Transverse colon (tissue), 4 donors: ENCODE measurements at regions not wholly inside any gene's neighbourhood (a gene's known extent, or its start where the extent isn't known, plus 50 kb on each side); places are given as distances from the start of the nearest gene placed in this dataset.

Experiments used
- DNase-seq: peaks from one replicate; pipeline ENCODE4 v3.0.0-alpha.2; 2019
- H3K27ac ChIP-seq, 4 donors: fragments of 200-600 bp; sonication (generic); 2 replicates each; pipeline ENCODE4 v1.5.1; 2016 to 2018; ENCODE audit warnings: inconsistent platforms in 4 of 4
- H3K27me3 ChIP-seq: fragments of 200-600 bp; sonication (generic); 2 replicates; pipeline ENCODE4 v1.5.1; 2017; ENCODE audit warnings: inconsistent platforms
- H3K36me3 ChIP-seq, 4 donors: fragments of 200-600 bp; sonication (generic); 2 replicates each; pipeline ENCODE4 v1.5.1; 2017 to 2019; ENCODE audit warnings: inconsistent platforms in 4 of 4
- H3K4me1 ChIP-seq, 4 donors: fragments of 200-600 bp; sonication (generic); 2 replicates each; pipeline ENCODE4 v1.5.1; 2017 to 2020; ENCODE audit warnings: inconsistent platforms in 4 of 4
- H3K4me3 ChIP-seq, 4 donors: fragments of 200-600 bp; sonication (generic); 1 replicate in 1 of 4; 2 replicates in 3 of 4; pipeline versions ENCODE4 v1.5.1 to v1.6.1; 2017 to 2019; ENCODE audit warnings: inconsistent platforms in 4 of 4
- H3K9me3 ChIP-seq, 2 donors: fragments of 200-600 bp; sonication (generic); 2 replicates each; pipeline ENCODE4 v1.5.1; 2017 to 2019; ENCODE audit warnings: inconsistent platforms in 2 of 2
- EP300 ChIP-seq: sonication (generic); formaldehyde crosslinking; IDR thresholded peaks from one replicate; pipeline ENCODE4 v1.6.1; 2017; ENCODE audit warnings: antibody characterized with exemption, low read depth
- POLR2A ChIP-seq: fragments of 450-650 bp; IDR thresholded peaks from one replicate; pipeline ENCODE4 v1.6.1; 2016; ENCODE audit warnings: antibody characterized with exemption, mild to moderate bottlenecking, moderate library complexity
- POLR2AphosphoS5 ChIP-seq, 3 donors: sonication (generic); formaldehyde crosslinking; IDR thresholded peaks; one replicate each; pipeline ENCODE4 v1.6.1; 2016; ENCODE audit warnings: antibody characterized with exemption in 3 of 3
- WGBS, 2 donors: methylation state at CpG; one replicate each; pipeline ENCODE4 v1.1.5; 2018; ENCODE audit warnings: low coverage in 1 of 2; 5-methylcytosine and 5-hydroxymethylcytosine counted together
- in situ Hi-C, 4 donors: fragments of 200-750 bp; cut with MboI; loops; one replicate each; pipeline versions ENCODE4 v1.15.0 to v1.15.1; 2017; ENCODE audit warnings: low sequenced_read_pairs in 3 of 4, low pct_ligation_motif_present in 1 of 4, low pct_unique_long_range_greater_than_20kb in 1 of 4
- intact Hi-C: fragments of 100-400 bp; cut with DNase I; formaldehyde crosslinking; loops from one replicate; pipeline ENCODE4 v1.15.1; 2023; ENCODE audit warnings: low total_unique reads
- TF ChIP-seq, protein P1 (sequence below), 5 experiments: fragments of 200-600 bp in 3 of 5; fragments of 450-650 bp in 2 of 5; sonication (generic) in 3 of 5; IDR thresholded peaks; 1 replicate in 2 of 5; 2 replicates in 3 of 5; pipeline ENCODE4 v1.5.1; 2016 to 2017; ENCODE audit warnings: antibody characterized with exemption in 5 of 5, inconsistent platforms in 3 of 5, mild to moderate bottlenecking in 2 of 5, moderate library complexity in 1 of 5

GRCh38 chr12:25771041-25771440 lies 187.4 kb upstream of the RASSF8 start:
- 9 to 37% methylated on average over 1 to 2 of the region's 2 CpGs for WGBS, 2 donors
- no peak overlapping the region for H3K27ac ChIP-seq

GRCh38 chr12:25771476-25771875 lies 187.0 kb upstream of the RASSF8 start:
- WGBS, 2 donors, result 75 to 84% methylated on average over 3 to 4 of the region's 4 CpGs
- H3K36me3 ChIP-seq, result no peaks in the 10 kb centered on the region
- in situ Hi-C loops (no loop called here), intact Hi-C loops (no loop called here)
- peaks cover 0 to 2% (median 0%) of the 10 kb centered on the region in 4 donors for H3K4me1 ChIP-seq
- no peak for DNase-seq
- H3K4me3 ChIP-seq, result no peak overlapping the region
- no peak overlapping the region for H3K27ac ChIP-seq
- no peaks in the 10 kb centered on the region for H3K27me3 ChIP-seq
- no peak for TF ChIP-seq POLR2AphosphoS5 (IDR thresholded peaks at IDR 0.05)
- TF ChIP-seq EP300, result no peak
- TF ChIP-seq POLR2A, result no peak
- TF ChIP-seq, protein P1, sequence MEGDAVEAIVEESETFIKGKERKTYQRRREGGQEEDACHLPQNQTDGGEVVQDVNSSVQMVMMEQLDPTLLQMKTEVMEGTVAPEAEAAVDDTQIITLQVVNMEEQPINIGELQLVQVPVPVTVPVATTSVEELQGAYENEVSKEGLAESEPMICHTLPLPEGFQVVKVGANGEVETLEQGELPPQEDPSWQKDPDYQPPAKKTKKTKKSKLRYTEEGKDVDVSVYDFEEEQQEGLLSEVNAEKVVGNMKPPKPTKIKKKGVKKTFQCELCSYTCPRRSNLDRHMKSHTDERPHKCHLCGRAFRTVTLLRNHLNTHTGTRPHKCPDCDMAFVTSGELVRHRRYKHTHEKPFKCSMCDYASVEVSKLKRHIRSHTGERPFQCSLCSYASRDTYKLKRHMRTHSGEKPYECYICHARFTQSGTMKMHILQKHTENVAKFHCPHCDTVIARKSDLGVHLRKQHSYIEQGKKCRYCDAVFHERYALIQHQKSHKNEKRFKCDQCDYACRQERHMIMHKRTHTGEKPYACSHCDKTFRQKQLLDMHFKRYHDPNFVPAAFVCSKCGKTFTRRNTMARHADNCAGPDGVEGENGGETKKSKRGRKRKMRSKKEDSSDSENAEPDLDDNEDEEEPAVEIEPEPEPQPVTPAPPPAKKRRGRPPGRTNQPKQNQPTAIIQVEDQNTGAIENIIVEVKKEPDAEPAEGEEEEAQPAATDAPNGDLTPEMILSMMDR (IDR thresholded peaks at IDR 0.05), result no peak
- no peaks in the 10 kb centered on the region for H3K9me3 ChIP-seq

More at GRCh38 chr12:25771041-25771440, 187.4 kb upstream of the RASSF8 start:
- in situ Hi-C loops (no loop called here), intact Hi-C loops (no loop called here)
- no peak for TF ChIP-seq POLR2AphosphoS5 (IDR thresholded peaks at IDR 0.05)
- TF ChIP-seq POLR2A, result no peak
- TF ChIP-seq, protein P1 (IDR thresholded peaks at IDR 0.05), result no peak
- TF ChIP-seq EP300, result no peak
- DNase-seq, result no peak
- peaks cover 0 to 2% (median 0%) of the 10 kb centered on the region in 4 donors for H3K4me1 ChIP-seq
- no peak overlapping the region for H3K4me3 ChIP-seq
- no peaks in the 10 kb centered on the region for H3K27me3 ChIP-seq
- no peaks in the 10 kb centered on the region for H3K36me3 ChIP-seq
- H3K9me3 ChIP-seq, result no peaks in the 10 kb centered on the region

GRCh38 chr12:25775968-25776367 lies 182.5 kb upstream of the RASSF8 start:
- no peaks in the 10 kb centered on the region for H3K27me3 ChIP-seq
- intact Hi-C loops, result no loop called here
- 38 to 44% methylated on average over 3 to 4 of the region's 4 CpGs for WGBS, 2 donors

GRCh38 chr12:25780771-25781170 lies 177.7 kb upstream of the RASSF8 start:
- Histone ChIP-seq H3K9me3 (no peaks in the 10 kb centered on the region), H3K27ac (no peak overlapping the region), H3K4me1 (no peaks in the 10 kb centered on the region), H3K27me3 (no peaks in the 10 kb centered on the region), H3K4me3 (no peak overlapping the region), H3K36me3 (no peaks in the 10 kb centered on the region)
- no peak for TF ChIP-seq POLR2AphosphoS5 (IDR thresholded peaks at IDR 0.05)
- no peak for TF ChIP-seq EP300
- TF ChIP-seq, protein P1 (IDR thresholded peaks at IDR 0.05), result no peak
- no peak for TF ChIP-seq POLR2A
- WGBS, 2 donors, result 63 to 65% methylated on average over 3 of the region's 3 CpGs
- no peak for DNase-seq
- in situ Hi-C loops, result no loop called here
- intact Hi-C loops, result no loop called here

More at GRCh38 chr12:25775968-25776367, 182.5 kb upstream of the RASSF8 start:
- TF ChIP-seq EP300, result no peak
- no peak for TF ChIP-seq POLR2A
- TF ChIP-seq, protein P1 (IDR thresholded peaks at IDR 0.05), result no peak
- TF ChIP-seq POLR2AphosphoS5 (IDR thresholded peaks at IDR 0.05), result no peak
- no peaks in the 10 kb centered on the region for H3K4me1 ChIP-seq
- in situ Hi-C loops, result no loop called here
- no peaks in the 10 kb centered on the region for H3K9me3 ChIP-seq
- H3K4me3 ChIP-seq, result no peak overlapping the region
- H3K27ac ChIP-seq, result no peak overlapping the region
- no peak for DNase-seq
- H3K36me3 ChIP-seq, result no peaks in the 10 kb centered on the region
